ENCODE measurements at regions not wholly inside any gene's neighbourhood (a gene's known extent, or its start where the extent isn't known, plus 50 kb on each side); places are given as distances from the start of the nearest gene placed in this dataset.
"Not testable (repeated sequence)": the region's sequence is repeated elsewhere in the genome, so short reads cannot be mapped to it uniquely, and the experiment has no call there.

- DNase-seq (ENCODE audit: low spot score), result no peak
Observed at GRCh38 chr5:100017520-100018262, 517.5 kb upstream of the FAM174A start.

- not testable (repeated sequence) for DNase-seq (ENCODE audit: low spot score)
Observed at GRCh38 chr5:100013305-100013704, 521.9 kb upstream of the FAM174A start.

GRCh38 chr5:100011160-100011559, 524.0 kb upstream of the FAM174A start:
- not testable (repeated sequence) for DNase-seq (ENCODE audit: low spot score)

GRCh38 chr5:100004969-100005368, 530.2 kb upstream of the FAM174A start:
- no peak for DNase-seq (ENCODE audit: low spot score)

- DNase-seq (ENCODE audit: low spot score), result no peak
Observed at GRCh38 chr5:99998319-99998718, 536.9 kb upstream of the FAM174A start.

GRCh38 chr5:99995407-99995806, 539.8 kb upstream of the FAM174A start:
- DNase-seq (ENCODE audit: low spot score), result no peak

GRCh38 chr5:99973779-99974178, 561.4 kb upstream of the FAM174A start:
- DNase-seq (ENCODE audit: low spot score), result no peak

GRCh38 chr5:99955962-99956361, 579.2 kb upstream of the FAM174A start:
- DNase-seq (ENCODE audit: low spot score), result no peak

GRCh38 chr5:99955006-99955405, 580.2 kb upstream of the FAM174A start:
- no peak for DNase-seq (ENCODE audit: low spot score)

- no peak for DNase-seq (ENCODE audit: low spot score)
Observed at GRCh38 chr5:99949969-99950524, 585.1 kb upstream of the FAM174A start.

- DNase-seq (ENCODE audit: low spot score), result no peak
Observed at GRCh38 chr5:99949361-99949760, 585.8 kb upstream of the FAM174A start.

GRCh38 chr5:99948850-99949249, 586.3 kb upstream of the FAM174A start:
- DNase-seq (ENCODE audit: low spot score), result no peak

- DNase-seq (ENCODE audit: low spot score), result no peak
Observed at GRCh38 chr5:99945478-99946442, 589.4 kb upstream of the FAM174A start.

- no peak for DNase-seq (ENCODE audit: low spot score)
Observed at GRCh38 chr5:99940540-99940939, 594.6 kb upstream of the FAM174A start.

GRCh38 chr5:99936911-99937310, 598.3 kb upstream of the FAM174A start:
- no peak for DNase-seq (ENCODE audit: low spot score)

GRCh38 chr5:99929806-99930135, 605.4 kb upstream of the FAM174A start:
- no peak for DNase-seq (ENCODE audit: low spot score)

- no peak for DNase-seq (ENCODE audit: low spot score)
Observed at GRCh38 chr5:99929067-99929805, 605.9 kb upstream of the FAM174A start.

GRCh38 chr5:99928490-99928889, 606.7 kb upstream of the FAM174A start:
- no peak for DNase-seq (ENCODE audit: low spot score)

GRCh38 chr5:99926463-99926862, 608.7 kb upstream of the FAM174A start:
- no peak for DNase-seq (ENCODE audit: low spot score)

GRCh38 chr5:99922386-99922785, 612.8 kb upstream of the FAM174A start:
- DNase-seq (ENCODE audit: low spot score), result no peak

- DNase-seq (ENCODE audit: low spot score), result no peak
Observed at GRCh38 chr5:99911971-99912370, 623.2 kb upstream of the FAM174A start.

GRCh38 chr5:99906776-99907175, 628.4 kb upstream of the FAM174A start:
- no peak for DNase-seq (ENCODE audit: low spot score)
